ENCODE measurements at regions not wholly inside any gene's neighbourhood (a gene's known extent, or its start where the extent isn't known, plus 50 kb on each side); places are given as distances from the start of the nearest gene placed in this dataset.
A peak's percentile ranks its signal among the peaks of the same experiment; 100 is the strongest.

- TF ChIP-seq EZH2phosphoT487 (IDR thresholded peaks at IDR 0.05; ENCODE audit: borderline replicate concordance, low read depth, low read length) (no peak), CTCF (conservative IDR thresholded peaks at IDR 0.05; ENCODE audit: low read length) (no peak)
- no TSS peak for BruUV-seq (replicated peaks)
- Histone ChIP-seq H3K79me2 (ENCODE audit: insufficient read depth, low read depth, low read length) (no peaks in the 10 kb centered on the region), H3K36me3 (ENCODE audit: insufficient read depth, low read length) (no peaks in the 10 kb centered on the region), H3K4me3 (ENCODE audit: low read depth, low read length, poor library complexity, severe bottlenecking) (no peak overlapping the region), H3K9me3 (ENCODE audit: low read length) (peaks cover 44% of the 10 kb centered on the region; the same call in 1 of the 2 replicates), H3K27ac (ENCODE audit: low read depth, low read length, poor library complexity, severe bottlenecking) (no peak overlapping the region), H3K4me1 (ENCODE audit: insufficient read depth, low read length, poor library complexity, severe bottlenecking) (no peaks in the 10 kb centered on the region), H3K9me2 (ENCODE audit: insufficient read depth, low read length) (no peaks in the 10 kb centered on the region), H4K20me1 (ENCODE audit: insufficient read depth, low read length) (no peaks in the 10 kb centered on the region), H3K4me2 (ENCODE audit: low read length) (no peak overlapping the region), H2AFZ (ENCODE audit: low read length) (no peak overlapping the region)
- ChIA-PET CTCF (ENCODE audit: unreplicated experiment) (no interaction called here), POLR2A (interaction anchor here (0.6 to 1.2 kb wide), 4 partner anchors 12 to 138 kb away, joined by 3 read pairs; no protein-coding TSS in a partner anchor)
- peak; percentile 38 for DNase-seq (ENCODE audit: low spot score)
- intact Hi-C loops (cut with micrococcal nuclease; ENCODE audit: unreplicated experiment) = no loop called here
Observed at GRCh38 chr12:69189378-69189978, 49.9 kb upstream of the CPSF6 start.
